HG02610 (cell line): ENCODE measurements at regions not wholly inside any gene's neighbourhood (a gene's known extent, or its start where the extent isn't known, plus 50 kb on each side); places are given as distances from the start of the nearest gene placed in this dataset.
"Not testable (repeated sequence)": the region's sequence is repeated elsewhere in the genome, so short reads cannot be mapped to it uniquely, and the experiment has no call there.

Experiments
- ATAC-seq: cut with Tn5 transposase; IDR thresholded peaks from one replicate; pipeline ENCODE4 v1.9.1; 2021; ENCODE audit warnings: mild to moderate bottlenecking, moderate library complexity; ENCODE audit not compliant: unreplicated experiment

DNA sequence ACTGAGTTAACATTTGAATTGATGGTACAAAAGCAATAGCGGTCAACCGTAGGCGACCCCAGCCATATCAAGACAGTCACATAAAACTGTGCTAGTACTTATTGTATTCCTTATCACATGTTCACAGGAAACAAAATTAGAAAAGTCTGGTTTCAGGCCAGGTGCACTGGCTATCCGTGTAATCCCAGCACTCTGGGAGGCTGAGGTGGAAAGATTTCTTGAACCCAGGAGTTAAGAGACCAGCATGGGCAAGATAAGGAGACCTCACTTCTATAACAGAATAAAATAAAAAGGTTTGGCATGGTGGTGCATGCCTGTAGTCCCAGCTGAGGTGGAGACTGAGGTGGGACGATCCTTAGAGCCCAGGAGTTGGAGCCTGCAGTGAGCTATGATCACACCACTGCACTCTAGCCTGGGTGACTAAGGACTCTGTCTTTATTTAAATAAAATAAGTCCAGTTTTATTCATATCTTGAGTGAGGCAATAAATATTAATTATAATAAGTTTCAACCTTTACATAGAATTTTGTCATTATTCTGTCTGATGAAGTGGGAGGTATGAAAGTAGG, 84.1 kb upstream of the RGPD4 start:
- ATAC-seq, result no peak

- no peak for ATAC-seq
These were observed 83.4 kb upstream of the RGPD4 start for GRCh38 chr2:107743274-107743673.

DNA sequence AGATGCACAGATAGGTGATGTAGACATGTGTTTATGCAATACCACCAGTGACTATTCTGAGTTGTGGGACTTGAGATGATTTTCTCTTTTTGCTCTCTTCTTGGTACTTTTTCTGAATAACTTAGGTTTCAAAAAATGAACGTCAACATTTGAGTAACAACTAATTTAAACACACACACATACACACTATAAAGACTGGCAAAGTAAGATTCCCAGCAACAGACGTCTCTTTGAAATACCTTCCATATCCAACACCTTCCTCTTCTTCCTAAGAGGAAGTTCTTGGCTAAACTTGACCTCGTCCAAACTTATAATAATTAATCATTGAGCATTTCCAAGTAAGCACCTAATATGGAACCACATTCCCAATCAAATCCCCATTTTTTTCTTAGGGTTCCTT, 81.6 kb upstream of the RGPD4 start:
- ATAC-seq, result no peak

DNA sequence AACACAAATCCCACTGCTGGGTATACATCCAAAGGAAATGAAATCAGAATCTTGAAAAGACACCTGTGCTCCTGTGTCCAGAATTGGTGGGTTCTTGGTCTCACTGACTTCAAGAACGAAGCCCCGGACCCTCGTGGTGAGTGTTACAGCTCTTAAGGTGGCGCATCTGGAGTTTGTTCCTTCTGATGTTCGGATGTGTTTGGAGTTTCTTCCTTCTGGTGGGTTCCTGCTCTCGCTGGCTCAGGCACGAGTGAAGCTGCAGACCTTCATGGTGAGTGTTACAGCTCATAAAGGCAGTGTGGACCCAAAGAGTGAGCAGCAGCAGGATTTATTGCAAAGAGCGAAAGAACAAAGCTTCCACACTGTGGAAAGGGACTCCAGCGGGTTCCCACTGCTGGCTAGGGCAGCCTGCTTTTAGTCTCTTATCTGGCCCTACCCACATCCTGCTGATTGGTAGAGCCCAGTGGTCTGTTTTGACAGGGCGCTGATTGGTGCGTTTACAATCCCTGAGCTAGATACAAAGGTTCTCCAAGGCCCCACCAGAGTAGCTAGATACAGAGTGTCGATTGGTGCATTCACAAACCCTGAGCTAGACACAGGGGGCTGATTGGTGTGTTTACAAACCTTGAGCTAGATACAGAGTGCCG, 80.0 kb upstream of the RGPD4 start:
- ATAC-seq, result not testable (repeated sequence)

GRCh38 chr2:107747199-107747963, 79.3 kb upstream of the RGPD4 start:
- ATAC-seq, result not testable (repeated sequence)

DNA sequence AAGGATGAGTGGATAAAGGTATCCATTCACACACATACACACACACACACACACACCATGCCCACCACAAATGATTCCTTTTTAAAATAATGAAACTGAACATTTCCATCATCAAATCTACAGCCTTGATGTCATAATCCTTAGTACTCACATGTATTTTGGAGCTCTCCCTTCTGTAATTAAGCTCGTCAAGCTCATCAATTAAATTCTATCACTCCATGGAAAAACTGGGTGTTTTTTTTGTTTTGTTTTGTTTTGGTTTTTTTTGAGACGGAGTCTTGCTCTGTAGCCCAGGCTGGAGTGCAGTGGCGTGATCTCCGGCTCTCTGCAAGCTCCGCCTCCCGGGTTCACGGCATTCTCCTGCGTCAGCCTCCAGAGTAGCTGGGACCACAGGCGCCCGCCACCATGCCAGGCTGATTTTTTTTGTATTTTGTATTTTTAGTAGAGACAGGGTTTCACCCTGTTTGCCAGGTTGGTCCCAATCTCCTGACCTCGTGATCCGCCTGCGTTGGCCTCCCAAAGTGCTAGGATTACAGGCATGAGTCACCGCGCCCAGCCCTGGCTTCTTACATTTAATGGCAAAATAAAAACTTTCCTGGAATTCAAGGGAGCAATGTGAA, 78.6 kb upstream of the RGPD4 start:
- no peak for ATAC-seq

DNA sequence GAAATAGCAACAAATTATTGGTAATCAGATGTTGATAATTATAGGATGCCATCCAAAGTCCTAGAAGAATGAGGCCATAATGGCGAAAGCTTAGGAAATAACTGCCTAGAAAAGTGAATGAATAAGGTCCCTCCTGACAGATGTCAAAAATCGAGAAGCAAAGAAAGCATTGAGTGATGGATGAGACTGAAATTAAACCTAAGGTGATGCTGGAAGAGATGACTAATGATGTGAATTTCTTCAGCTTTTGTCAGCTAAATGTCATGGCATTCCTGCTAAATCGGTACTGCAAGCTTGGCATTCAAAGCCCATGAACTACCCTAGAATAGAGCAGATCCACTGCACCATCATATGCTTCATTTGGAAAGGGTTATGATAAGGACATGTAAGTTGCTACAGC, 74.8 kb upstream of the RGPD4 start:
- ATAC-seq, result no peak

DNA sequence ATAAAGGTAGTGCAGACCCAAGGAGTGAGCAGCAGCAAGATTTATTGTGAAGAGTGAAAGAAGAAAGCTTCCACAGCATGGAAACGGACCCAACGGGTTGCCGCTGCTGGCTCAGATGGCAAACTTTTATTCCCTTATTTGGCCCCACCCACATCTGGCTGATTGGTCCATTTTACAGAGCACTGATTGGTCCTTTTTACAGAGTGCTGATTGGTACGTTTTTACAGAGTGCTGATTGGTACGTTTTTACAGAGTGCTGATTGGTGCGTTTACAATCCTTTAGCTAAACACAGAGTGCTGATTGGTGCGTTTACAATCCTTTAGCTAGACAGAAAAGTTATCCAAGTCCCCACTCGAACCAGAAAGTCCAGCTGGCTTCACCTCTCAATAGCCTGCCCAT, 72.9 kb upstream of the RGPD4 start:
- not testable (repeated sequence) for ATAC-seq

- ATAC-seq, result no peak
These were observed 69.5 kb upstream of the RGPD4 start for GRCh38 chr2:107757223-107757622.

DNA sequence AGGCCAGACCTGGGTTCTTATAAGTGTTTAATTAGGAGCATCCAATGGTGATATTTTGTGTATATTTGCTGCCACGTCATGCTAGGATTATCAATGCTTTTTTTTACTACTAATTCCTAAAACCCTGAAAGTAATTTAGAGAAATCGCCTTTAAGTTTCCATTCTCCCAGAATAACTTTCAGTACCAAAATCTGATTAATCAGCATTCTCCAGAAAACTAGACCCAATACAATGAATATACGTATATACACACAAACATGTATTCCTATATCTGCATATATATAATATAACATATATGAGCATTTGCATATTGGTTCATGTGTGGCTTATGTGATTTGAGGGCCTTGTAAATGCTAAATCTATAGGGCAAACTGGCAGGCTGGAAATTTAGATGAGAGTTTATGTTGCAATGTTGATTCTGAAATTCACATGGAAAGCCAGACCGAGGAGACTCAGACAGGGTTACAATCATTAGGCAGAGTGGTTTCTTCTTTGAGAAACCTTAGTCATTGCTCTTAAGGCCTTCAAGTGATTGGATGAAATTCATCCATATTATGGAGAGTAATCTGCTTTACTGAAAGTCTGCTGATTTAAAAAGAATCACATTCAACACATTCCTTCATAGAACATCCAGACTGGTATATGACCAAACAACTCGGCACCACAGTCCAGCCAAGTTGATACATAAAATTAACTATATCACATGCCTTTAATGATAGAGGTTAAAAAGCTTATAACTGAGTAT, 65.9 kb upstream of the RGPD4 start:
- no peak for ATAC-seq

- no peak for ATAC-seq
These were observed 54.3 kb upstream of the RGPD4 start for GRCh38 chr2:107772353-107772752.

DNA sequence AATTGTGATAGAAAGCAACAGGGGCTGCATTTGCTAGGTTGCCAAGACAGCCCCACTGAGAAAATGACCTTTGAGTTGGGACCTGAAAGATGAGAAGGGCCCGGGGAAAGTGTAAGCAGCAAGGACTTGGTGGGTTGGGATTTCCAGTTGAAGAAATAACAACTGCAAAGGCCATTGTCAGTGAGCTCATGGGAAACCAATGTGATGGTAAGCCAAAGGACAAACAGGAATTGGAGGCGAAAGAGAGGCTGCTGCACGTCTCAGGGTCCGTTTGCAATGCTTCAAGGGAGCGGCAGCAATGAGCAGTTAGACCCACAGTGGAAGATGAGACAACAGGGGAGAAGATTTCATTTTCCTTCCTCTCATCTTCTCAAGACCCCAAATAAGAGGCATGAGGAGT, 51.5 kb upstream of the RGPD4 start:
- no peak for ATAC-seq

DNA sequence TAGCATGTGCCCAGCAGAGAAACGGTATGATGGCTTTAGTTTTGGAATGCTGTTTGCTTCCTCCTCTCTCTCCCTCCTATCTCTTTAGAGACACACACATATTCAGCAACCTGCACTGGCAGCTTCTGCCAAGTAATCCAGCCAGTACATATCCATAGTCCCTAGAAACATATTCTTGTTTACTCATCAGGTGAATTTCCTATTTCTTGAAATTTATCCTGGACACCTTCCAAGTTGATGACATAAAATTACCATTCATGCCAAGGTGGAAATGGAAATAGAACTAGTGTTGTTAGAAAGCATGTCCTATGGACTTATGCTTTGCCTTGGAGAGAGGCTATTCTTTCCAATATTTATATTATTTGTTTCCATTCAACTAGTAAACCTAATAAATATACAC, 50.9 kb upstream of the RGPD4 start:
- no peak for ATAC-seq

GRCh38 chr2:107776362-107776761, 50.3 kb upstream of the RGPD4 start:
- no peak for ATAC-seq
